ENCODE measurements at regions not wholly inside any gene's neighbourhood (a gene's known extent, or its start where the extent isn't known, plus 50 kb on each side); places are given as distances from the start of the nearest gene placed in this dataset.

DNA sequence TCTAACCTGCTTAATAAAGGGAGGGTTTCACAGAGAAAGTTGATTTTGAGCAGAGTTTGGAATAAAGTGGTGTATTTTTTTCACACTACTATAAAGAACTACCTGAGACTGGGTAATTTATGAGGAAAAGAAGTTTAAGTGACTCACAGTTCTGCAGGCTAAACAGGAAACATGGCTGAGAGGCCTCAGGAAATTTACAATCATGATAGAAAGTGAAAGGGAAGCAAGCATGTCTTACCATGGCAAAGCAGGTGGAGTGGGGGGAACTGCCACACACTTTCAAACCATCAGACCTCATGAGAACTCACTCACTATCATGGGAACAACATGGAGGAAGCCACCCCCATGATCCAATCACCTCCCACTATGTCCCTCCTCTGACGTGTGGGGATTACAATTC lies 546.7 kb downstream of the EPHA4 start:
- DNase-seq (ENCODE audit: low read depth in 2 of 2), result no peak

DNA sequence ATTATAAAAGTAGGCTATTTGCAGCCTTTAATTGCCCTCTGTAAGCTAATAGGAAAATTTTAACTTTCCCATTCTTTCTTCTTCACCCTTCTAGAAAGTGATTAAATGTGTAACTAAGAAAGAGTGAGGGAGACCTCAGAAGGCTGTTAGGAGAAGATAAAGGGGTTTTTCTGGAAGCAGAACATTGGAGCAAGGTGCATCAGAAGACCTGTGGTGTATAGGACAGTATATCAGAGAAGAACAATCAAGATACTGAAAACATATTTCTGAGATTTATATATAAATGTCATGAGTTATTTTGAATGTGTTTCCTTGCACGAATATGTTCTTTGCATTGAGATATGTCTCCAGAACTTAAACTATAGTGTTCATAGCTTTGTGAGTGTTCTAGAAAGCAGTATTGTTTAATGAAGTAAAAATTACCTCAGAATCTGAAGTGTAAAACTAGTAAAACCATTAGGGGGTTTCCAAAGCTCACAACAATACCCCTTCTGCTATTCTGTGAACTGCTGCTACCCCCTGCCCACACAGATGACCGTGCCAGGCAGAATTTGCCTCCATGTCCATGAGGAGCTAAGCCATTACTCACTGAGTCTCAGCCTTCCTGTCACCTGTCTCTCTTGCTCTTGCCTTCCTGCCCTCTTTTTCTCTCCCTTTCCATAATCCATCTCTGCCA lies 537.9 kb downstream of the EPHA4 start:
- no peak for DNase-seq (ENCODE audit: low read depth in 2 of 2)

DNA sequence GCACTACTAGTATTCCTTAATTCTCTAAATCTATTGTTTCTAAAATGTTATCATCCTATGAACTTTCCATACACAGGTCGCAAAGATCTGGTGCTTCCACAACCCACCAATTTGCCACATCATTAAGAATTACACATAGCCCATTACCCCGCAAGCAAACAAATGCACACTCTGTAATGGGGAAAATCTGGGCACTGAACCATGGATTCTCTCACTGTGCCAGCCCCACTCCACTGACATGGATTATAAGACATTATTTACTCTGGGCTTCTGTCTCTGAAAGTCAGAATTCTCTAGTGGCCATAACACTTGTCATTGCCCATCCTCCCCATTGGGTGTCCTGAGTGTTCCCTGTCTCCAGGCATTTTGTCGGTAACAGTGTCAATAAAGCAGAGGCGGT lies 537.1 kb downstream of the EPHA4 start:
- DNase-seq (ENCODE audit: low read depth in 2 of 2), result no peak

- DNase-seq (ENCODE audit: low read depth in 2 of 2), result no peak
Observed at GRCh38 chr2:221042926-221043325, 529.2 kb downstream of the EPHA4 start.

DNA sequence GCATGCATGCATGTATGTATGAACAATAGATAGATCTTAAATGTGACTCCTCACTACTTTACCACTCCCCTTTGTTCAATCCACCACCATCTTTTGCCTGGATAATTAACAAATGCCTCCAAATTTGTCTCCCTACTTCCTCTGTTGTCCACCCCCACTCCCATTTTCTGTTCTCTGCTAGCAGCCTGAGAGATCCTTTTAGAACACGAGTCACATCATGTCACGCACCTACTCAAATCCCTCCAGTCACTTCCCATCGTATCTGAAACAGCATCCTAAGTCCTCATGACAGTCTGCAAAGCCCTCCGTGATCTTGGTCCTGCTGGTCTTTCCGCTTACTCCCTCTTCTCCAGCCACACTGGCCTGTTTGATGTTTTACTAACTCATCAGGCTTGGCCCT lies 527.3 kb downstream of the EPHA4 start:
- no peak for DNase-seq (ENCODE audit: low read depth in 2 of 2)

DNA sequence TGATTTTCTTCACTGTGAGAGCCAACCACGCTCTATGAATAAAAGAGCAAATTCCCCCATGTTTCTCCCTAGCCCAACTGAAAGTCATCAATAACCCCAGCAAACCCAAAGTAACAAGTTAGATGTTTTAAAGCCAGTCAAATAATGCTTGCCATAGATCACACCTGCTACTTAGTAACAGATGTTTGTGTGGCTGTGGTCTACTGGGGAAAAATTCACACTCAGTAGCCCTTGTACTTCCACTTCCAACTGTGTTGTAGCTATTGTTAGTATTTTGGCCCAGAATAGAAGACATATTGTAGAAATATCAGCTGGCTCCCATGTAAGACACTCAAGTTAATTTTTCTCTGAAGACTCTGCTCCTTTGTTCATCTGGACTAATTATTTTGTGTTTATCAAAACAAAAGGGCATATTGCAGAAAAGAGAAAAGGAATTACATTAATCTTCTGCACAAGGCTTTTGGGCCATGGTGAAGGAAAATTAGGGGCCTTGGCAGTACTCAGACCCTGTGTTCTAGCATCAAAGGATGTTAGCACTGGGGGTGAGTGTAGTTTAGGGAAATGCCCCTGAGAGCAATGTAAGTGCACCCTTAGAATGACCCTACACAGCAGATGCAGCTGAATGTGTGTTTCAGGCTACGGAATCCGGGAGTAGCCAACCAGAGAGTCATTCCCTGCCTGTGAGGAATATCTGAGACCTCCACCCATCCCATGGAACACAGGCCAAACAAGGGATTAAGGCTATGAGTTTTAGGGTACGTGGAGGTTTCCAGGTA lies 521.9 kb downstream of the EPHA4 start:
- DNase-seq (ENCODE audit: low read depth in 2 of 2), result no peak

DNA sequence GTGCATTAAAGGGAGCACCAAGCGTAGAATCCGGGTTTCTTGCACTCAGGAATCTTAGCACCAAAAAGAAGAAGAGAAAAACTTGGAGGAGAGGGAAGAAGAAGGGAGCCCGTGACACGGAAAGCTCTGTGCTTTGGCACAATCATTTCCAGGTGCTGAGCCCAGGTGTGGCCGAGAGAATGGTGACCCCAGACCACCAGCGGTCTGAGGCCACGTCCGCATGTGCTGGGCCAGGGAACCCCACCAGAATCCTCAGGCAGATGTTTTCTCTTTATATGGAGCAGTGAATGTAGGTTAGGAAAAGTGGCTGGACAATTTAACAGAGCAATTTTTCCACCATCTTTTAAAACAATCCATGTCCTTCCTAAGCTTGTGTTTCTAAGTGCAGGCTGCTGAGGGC lies 520.9 kb downstream of the EPHA4 start:
- no peak for DNase-seq (ENCODE audit: low read depth in 2 of 2)

DNA sequence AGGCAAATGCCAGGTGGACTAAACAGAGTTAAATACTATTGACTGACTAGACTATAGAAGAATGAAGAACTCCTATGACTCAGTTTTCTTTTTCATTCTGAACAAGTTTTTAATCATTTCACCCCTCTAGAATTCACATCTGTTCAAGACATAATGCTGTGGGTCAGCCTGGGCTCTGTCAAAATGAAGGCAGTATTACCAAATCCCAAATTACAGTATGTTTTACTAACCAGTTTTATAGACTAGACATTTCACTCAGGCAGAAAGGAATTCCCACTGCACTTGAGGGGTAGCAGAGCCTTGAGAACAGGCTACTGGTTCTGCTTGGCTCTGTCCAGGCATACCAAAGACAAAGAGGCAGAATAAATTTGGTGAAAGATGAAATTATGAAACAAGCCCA lies 511.7 kb downstream of the EPHA4 start:
- peak in 1 of 2 experiments; percentile 1 for DNase-seq (ENCODE audit: low read depth in 2 of 2)

DNA sequence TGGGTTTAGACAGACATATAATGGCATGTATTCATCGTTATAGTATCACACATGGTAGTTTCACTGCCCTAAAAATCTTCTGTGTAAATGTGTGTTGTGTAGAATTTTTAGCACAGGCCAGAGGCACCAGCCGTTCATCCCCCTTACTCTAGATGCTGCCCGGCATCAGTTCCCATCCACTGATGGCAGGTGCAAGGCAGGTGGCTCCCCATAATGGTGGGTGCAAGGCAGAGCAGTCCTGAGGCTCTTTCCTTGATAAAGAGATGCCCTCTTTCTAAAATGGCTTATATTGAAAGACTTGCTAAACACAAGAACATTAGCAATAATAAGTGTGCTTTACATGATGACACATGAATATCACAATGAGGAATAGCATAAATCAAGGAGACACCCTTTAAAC lies 508.5 kb downstream of the EPHA4 start:
- no peak for DNase-seq (ENCODE audit: low read depth in 2 of 2)

- DNase-seq (ENCODE audit: low read depth in 2 of 2), result no peak
Observed at GRCh38 chr2:221064058-221064854, 507.8 kb downstream of the EPHA4 start.

DNA sequence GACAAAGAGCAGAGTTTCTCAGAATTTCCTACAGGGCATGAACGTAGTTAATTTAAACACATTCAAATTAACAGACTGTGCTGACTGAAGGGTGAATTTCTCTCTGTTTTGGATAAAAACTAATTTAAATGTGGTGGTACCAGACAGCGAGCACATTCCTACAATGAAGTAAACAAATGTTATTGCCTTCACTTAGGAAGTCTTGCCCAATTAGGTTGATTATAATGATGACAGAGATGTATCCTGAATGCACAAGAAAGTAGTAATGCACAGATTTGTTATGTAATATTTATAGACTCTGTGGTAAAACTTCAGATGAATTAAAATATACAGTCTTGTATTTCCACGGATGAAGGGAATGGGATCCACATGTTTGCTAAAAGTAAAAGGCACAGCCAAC lies 507.2 kb downstream of the EPHA4 start:
- no peak for DNase-seq (ENCODE audit: low read depth in 2 of 2)

DNA sequence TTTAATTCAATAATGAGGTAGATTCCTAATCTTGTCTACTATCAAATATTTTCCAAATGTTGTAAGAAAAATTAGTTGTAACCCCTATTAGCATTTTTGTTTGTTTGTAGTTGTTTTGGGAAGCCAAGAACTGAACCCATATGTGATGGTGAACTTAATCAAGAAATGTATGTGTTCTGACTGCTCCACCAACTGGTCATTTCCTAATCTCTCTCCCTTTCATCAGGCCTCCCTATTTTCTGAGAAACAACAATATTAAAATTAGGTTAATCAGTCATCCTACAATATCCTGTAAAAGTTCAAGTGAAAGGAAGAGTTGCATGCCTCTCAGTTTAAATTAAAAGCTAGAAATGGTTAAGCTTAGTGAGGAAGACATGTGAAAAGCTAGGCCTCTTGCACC lies 504.0 kb downstream of the EPHA4 start:
- DNase-seq (ENCODE audit: low read depth in 2 of 2), result no peak

- no peak for DNase-seq (ENCODE audit: low read depth in 2 of 2)
Observed at GRCh38 chr2:221070106-221070505, 502.0 kb downstream of the EPHA4 start.

- no peak for DNase-seq (ENCODE audit: low read depth in 2 of 2)
Observed at GRCh38 chr2:221073326-221074049, 498.6 kb downstream of the EPHA4 start.

- no peak for DNase-seq (ENCODE audit: low read depth in 2 of 2)
Observed at GRCh38 chr2:221074238-221074637, 497.9 kb downstream of the EPHA4 start.

DNA sequence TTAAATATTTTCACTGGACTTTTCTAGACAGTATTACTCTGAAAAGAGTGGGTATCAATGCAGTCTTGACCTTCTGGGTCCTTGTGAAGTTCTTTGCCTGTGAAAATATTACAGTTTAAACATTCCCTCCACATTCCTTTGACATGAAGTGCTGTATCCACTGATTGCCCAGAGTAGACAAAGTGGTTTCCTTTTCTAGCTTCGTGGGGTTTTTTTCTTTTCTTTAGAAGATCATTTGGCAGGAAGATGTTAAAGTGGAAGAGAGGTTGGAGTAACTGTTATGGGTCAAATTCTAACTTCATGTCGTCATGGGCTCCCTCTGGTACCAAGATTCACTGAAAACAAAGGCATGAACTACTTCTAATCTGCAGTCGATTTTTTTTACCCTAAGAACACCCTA lies 496.9 kb downstream of the EPHA4 start:
- DNase-seq (ENCODE audit: low read depth in 2 of 2), result peak; percentile 30 to 37

DNA sequence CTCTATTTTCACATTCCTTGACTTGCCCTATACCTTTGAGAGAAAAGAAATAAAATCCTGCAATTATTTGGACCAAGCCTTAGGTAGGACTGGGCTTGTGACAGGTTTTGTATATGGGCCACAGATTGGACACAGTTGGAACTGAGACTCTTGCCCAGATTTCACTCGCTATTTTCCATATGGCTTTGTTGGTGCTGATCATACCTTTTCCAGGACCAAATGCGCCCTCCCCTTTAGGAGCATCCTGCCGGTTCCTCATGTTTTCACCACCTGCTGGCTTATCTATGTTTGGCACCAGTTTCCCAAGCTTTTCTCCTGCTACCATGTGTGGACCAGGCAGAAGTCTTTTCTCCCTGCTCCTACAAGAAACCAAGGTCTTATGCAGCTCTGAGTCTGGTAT lies 494.9 kb downstream of the EPHA4 start:
- no peak for DNase-seq (ENCODE audit: low read depth in 2 of 2)

- DNase-seq (ENCODE audit: low read depth in 2 of 2), result no peak
Observed at GRCh38 chr2:221077799-221078198, 494.3 kb downstream of the EPHA4 start.

DNA sequence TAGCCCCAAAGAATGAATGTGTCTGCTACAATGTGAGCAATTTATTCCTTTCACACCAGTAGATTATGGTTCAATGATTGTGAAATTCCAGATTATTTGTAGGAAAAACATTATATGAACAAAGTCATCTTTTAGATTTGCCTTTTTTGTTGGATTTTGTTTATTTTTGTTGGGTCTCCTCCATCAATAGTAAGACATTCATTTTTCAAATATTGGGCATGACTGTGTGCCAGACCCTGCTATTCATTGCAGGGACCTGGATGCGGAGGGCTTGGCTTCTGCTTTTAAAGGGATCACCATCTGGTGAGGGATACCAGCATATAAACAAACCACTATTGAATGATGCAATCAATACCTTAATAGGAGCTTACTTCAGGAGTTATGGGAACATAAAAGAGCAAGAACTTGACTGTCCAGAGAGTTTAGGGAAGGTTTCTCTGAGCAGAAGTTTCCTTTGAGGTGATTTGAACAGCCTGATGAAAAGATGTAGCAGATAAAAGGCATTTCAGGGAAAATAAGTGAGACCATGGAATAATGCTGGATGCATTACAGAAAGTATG lies 486.7 kb downstream of the EPHA4 start:
- DNase-seq (ENCODE audit: low read depth in 2 of 2), result no peak

DNA sequence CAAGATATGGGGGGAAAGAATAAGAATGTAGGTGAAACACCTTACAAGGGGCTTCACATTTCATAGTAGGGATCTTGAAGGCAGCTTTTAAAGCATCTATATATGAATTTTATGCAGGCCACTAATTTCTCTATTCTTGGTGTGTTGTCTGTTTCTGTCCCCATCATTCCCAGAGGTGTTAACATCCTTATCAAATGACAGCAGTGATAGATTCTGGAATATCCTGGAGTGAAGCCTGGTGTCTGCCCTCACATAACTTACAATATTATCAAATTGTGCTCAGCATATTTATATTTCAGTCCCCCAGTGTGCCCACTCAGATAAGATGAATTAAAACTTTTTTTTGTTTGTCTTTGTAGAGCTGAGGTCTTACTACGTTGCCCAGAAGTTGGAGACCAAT lies 486.2 kb downstream of the EPHA4 start:
- no peak for DNase-seq (ENCODE audit: low read depth in 2 of 2)

DNA sequence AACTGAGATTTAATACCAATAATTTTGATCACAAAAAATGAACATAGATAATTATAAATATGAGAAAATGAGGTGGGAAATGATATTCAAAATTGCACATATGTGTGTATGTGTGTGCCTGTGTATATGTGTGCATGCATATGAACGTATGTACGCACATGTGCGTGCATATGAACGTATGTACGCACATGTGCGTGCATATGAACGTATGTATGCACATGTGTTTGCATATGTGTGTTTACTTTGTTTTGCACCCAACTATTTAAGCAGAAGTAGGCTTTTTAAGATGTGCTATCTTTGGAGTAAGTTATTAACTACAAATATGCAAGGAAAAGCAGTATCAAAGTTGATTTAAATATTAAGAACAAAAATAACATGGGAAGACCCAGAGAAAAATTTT lies 484.3 kb downstream of the EPHA4 start:
- DNase-seq (ENCODE audit: low read depth in 2 of 2), result no peak

DNA sequence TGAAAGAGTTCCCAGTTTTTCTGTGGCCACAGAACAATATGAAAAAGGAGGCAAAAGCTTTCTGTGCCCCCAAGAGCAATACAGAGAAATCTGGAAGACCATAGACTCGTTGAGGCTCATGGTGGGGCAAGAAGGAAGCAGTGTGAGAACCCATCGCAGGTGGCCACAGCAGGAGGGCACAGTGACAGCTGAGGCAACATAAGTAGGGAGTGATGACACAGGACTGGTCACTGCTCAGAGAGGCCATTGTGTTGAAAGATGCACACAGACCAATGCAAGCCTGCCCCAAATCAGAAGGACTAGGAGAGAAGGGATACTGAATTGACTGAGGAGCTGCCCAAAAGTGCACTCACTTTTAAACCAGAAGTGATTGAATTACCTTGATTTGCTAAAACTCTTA lies 483.6 kb downstream of the EPHA4 start:
- DNase-seq (ENCODE audit: low read depth in 2 of 2), result no peak

Data from fibroblast of skin of left quadriceps (primary cell).